Lung (tissue), 11 donors: ENCODE measurements at regions not wholly inside any gene's neighbourhood (a gene's known extent, or its start where the extent isn't known, plus 50 kb on each side); places are given as distances from the start of the nearest gene placed in this dataset.
"Not testable (repeated sequence)": the region's sequence is repeated elsewhere in the genome, so short reads cannot be mapped to it uniquely, and the experiment has no call there.

Experiments used
- ATAC-seq: fragments of 200-7000 bp; cut with Tn5 transposase; one replicate; pipeline ENCODE4 v1.9.1; 2020; ENCODE audit warnings: moderate number of reproducible peaks; ENCODE audit not compliant: insufficient read depth, low FRiP score
- DNase-seq, 3 donors: peaks; one replicate each; pipeline ENCODE4 v3.0.0-alpha.2; 2013 to 2017
- H3K27ac ChIP-seq, 2 donors: one replicate each; pipeline ENCODE4 v1.5.1; 2013; ENCODE audit warnings: mild to moderate bottlenecking in 2 of 2, moderate library complexity in 2 of 2, control low read depth in 1 of 2, inconsistent platforms in 1 of 2, low read depth in 1 of 2, low read length in 1 of 2
- H3K27me3 ChIP-seq, 3 donors: one replicate each; pipeline ENCODE4 v1.5.1; 2013; ENCODE audit warnings: low read length in 2 of 3; ENCODE audit not compliant: control insufficient read depth in 3 of 3, insufficient read depth in 3 of 3
- H3K36me3 ChIP-seq, 4 donors: one replicate each; pipeline ENCODE4 v1.5.1; 2013; ENCODE audit warnings: low read length in 4 of 4, mild to moderate bottlenecking in 1 of 4, moderate library complexity in 1 of 4; ENCODE audit not compliant: control insufficient read depth in 4 of 4, insufficient read depth in 4 of 4
- H3K4me1 ChIP-seq, 5 donors: one replicate each; pipeline ENCODE4 v1.5.1; 2013; ENCODE audit warnings: low read length in 5 of 5, mild to moderate bottlenecking in 2 of 5, moderate library complexity in 1 of 5; ENCODE audit not compliant: control insufficient read depth in 5 of 5, insufficient read depth in 5 of 5
- H3K4me3 ChIP-seq: one replicate; pipeline ENCODE4 v1.5.1; 2013; ENCODE audit warnings: mild to moderate bottlenecking, control low read depth, moderate library complexity
- H3K9ac ChIP-seq, 2 donors: one replicate each; pipeline ENCODE4 v1.5.1; 2013; ENCODE audit warnings: low read length in 2 of 2, control low read depth in 1 of 2; ENCODE audit not compliant: insufficient read depth in 1 of 2
- H3K9me3 ChIP-seq, 4 donors: one replicate each; pipeline ENCODE4 v1.5.1; 2013; ENCODE audit warnings: low read length in 3 of 4, mild to moderate bottlenecking in 1 of 4, moderate library complexity in 1 of 4; ENCODE audit not compliant: control insufficient read depth in 4 of 4, insufficient read depth in 3 of 4
- CTCF ChIP-seq: IDR thresholded peaks from 2 replicates; pipeline ENCODE4 v1.5.1; 2012; ENCODE audit warnings: mild to moderate bottlenecking; ENCODE audit errors: control extremely low read depth, extremely low read depth
- WGBS, 2 donors: extraction: QIAGEN DNeasy Blood & Tissue Kit; methylation state at CpG; one replicate each; pipeline ENCODE4 v1.1.7; 2013; 5-methylcytosine and 5-hydroxymethylcytosine counted together
- donor health status: control.
- donor health status: control.
- donor health status: Bipolar disorder and iron deficiency.
- donor health status: healthy.
- donor health status: DM: yes; HTN: yes; CAD: no.

GRCh38 chr2:38243186-38243880 is 133.7 kb downstream of the ATL2 start:
- no peak overlapping the region for H3K27ac ChIP-seq
- H3K9ac ChIP-seq, result no peak overlapping the region
- DNase-seq (no peak), ATAC-seq (no peak)
- no peaks in the 10 kb centered on the region for H3K36me3 ChIP-seq
- H3K4me1 ChIP-seq, result peaks cover 0 to 8% (median 0%) of the 10 kb centered on the region in 5 donors
- no peak for TF ChIP-seq CTCF
- 75 to 94% methylated on average over 3 of the region's 3 CpGs for WGBS, 2 donors
- H3K4me3 ChIP-seq, result no peak overlapping the region
- peaks cover 0 to 3% (median 0%) of the 10 kb centered on the region in 4 donors for H3K9me3 ChIP-seq
- H3K27me3 ChIP-seq, result no peaks in the 10 kb centered on the region

- DNase-seq, result no peak
- H3K27ac ChIP-seq, result no peak overlapping the region
Measured at GRCh38 chr2:38239452-38239851, 137.6 kb downstream of the ATL2 start.

GRCh38 chr2:38238705-38239104 is 138.4 kb downstream of the ATL2 start:
- H3K9ac ChIP-seq, DNase-seq, H3K36me3 ChIP-seq, H3K27me3 ChIP-seq, H3K27ac ChIP-seq, H3K4me1 ChIP-seq, H3K4me3 ChIP-seq, ATAC-seq, H3K9me3 ChIP-seq: not testable (repeated sequence)
- WGBS, 2 donors, result 95 to 96% methylated on average over 5 of the region's 5 CpGs

More at GRCh38 chr2:38239452-38239851, 137.6 kb downstream of the ATL2 start:
- 94 to 96% methylated on average over 10 of the region's 10 CpGs for WGBS, 2 donors
- H3K4me3 ChIP-seq, result no peak overlapping the region
- peaks cover 0 to 3% (median 0%) of the 10 kb centered on the region in 4 donors for H3K9me3 ChIP-seq
- TF ChIP-seq CTCF, result no peak
- no peak overlapping the region for H3K9ac ChIP-seq
- no peak for ATAC-seq
- H3K36me3 ChIP-seq, result no peaks in the 10 kb centered on the region
- H3K4me1 ChIP-seq, result no peaks in the 10 kb centered on the region
- H3K27me3 ChIP-seq, result no peaks in the 10 kb centered on the region

GRCh38 chr2:38237311-38237710 is 139.8 kb downstream of the ATL2 start:
- ATAC-seq (no peak), DNase-seq (no peak)
- H3K27ac ChIP-seq, result no peak overlapping the region
- H3K36me3 ChIP-seq, result no peaks in the 10 kb centered on the region
- no peaks in the 10 kb centered on the region for H3K4me1 ChIP-seq
- TF ChIP-seq CTCF, result no peak
- H3K4me3 ChIP-seq, result no peak overlapping the region
- peaks cover 0 to 3% (median 0%) of the 10 kb centered on the region in 4 donors for H3K9me3 ChIP-seq
- WGBS, 2 donors, result 94 to 99% methylated on average over 2 of the region's 2 CpGs
- no peak overlapping the region for H3K9ac ChIP-seq
- no peaks in the 10 kb centered on the region for H3K27me3 ChIP-seq
